K562 (cell line): ENCODE measurements at regions not wholly inside any gene's neighbourhood (a gene's known extent, or its start where the extent isn't known, plus 50 kb on each side); places are given as distances from the start of the nearest gene placed in this dataset.

ENCODE experiments used
- ATAC-seq: fragments of 200-7000 bp; cut with Tn5 transposase; 3 replicates; pipeline ENCODE4 v1.9.1; 2020; ENCODE audit warnings: moderate library complexity
- BruUV-seq: library from RNA; stranded (reverse); fragments of 400-500 nt; replicated peaks from 2 replicates; lab custom pipeline; 2021; lab: Mats Ljungman, UMichigan
- CTCF ChIA-PET: fragments of 300-600 bp; formaldehyde crosslinking; extraction: SDS; loops from one replicate; lab custom pipeline; 2021; ENCODE audit warnings: low intra/inter-chr PET ratio; lab: Yijun Ruan, JAX
- POLR2A ChIA-PET: fragments of 300-600, 350-650 bp; sonication (Branson Sonifier 250); formaldehyde crosslinking; extraction: SDS; loops from one replicate; lab custom pipeline; 2021; ENCODE audit warnings: antibody characterized with exemption, inconsistent platforms; lab: Yijun Ruan, JAX
- DNase-seq, 4 experiments: peaks; one replicate each; pipeline versions ENCODE4 v3.0.0 to v3.0.0-alpha.2; 2011 to 2018; ENCODE audit warnings: low spot score in 3 of 4, mixed read lengths in 3 of 4; ENCODE audit errors: extremely low read depth in 1 of 4
- FAIRE-seq: peaks from 2 replicates; lab custom pipeline; 2011; peaks lifted over from hg19 to GRCh38; lab: Jason Lieb, UNC
- H2AFZ ChIP-seq: 2 replicates; pipeline ENCODE4 v1.6.0; 2011; ENCODE audit warnings: low read depth, low read length, control low read depth, inconsistent platforms
- H3K27ac ChIP-seq: fragments of 200-600 bp; 3 replicates; pipeline ENCODE4 v1.8.0; 2011; ENCODE audit warnings: low read depth, mild to moderate bottlenecking, control low read depth, inconsistent platforms, low read length, moderate library complexity, mixed read lengths; ENCODE audit errors: extremely low read depth
- H3K27me3 ChIP-seq, 2 experiments: fragments of 300-600 bp in 1 of 2; 2 replicates in 1 of 2; 3 replicates in 1 of 2; pipeline versions ENCODE4 v1.6.0 to v1.8.0; 2011; ENCODE audit warnings: inconsistent platforms in 2 of 2, low read length in 2 of 2, mild to moderate bottlenecking in 1 of 2, mixed read lengths in 1 of 2, moderate library complexity in 1 of 2; ENCODE audit not compliant: control insufficient read depth in 2 of 2, insufficient read depth in 2 of 2
- H3K36me3 ChIP-seq: fragments of 300-600 bp; 3 replicates; pipeline ENCODE4 v1.8.0; 2011; ENCODE audit warnings: mild to moderate bottlenecking, low read length, inconsistent platforms; ENCODE audit not compliant: control insufficient read depth, insufficient read depth
- H3K4me1 ChIP-seq, 2 experiments: fragments of 200-600 bp in 1 of 2; replicated peaks in 1 of 2; 2 replicates in 1 of 2; 3 replicates in 1 of 2; pipeline versions ENCODE4 v1.5.1 to v1.8.0; 2011; ENCODE audit warnings: inconsistent platforms in 2 of 2, low read length in 2 of 2, mild to moderate bottlenecking in 1 of 2, mixed read lengths in 1 of 2, moderate library complexity in 1 of 2; ENCODE audit not compliant: control insufficient read depth in 2 of 2, insufficient read depth in 2 of 2
- H3K4me2 ChIP-seq: 2 replicates; pipeline ENCODE4 v1.6.1; 2011; ENCODE audit warnings: low read length, control low read depth, inconsistent platforms, mixed read lengths; ENCODE audit not compliant: insufficient read depth
- H3K4me3 ChIP-seq: fragments of 200-600 bp; sonication (generic), shearing (Covaris generic); 2 replicates; pipeline ENCODE4 v1.5.1; 2016; ENCODE audit warnings: control low read depth, inconsistent platforms
- H3K79me2 ChIP-seq: fragments of 200-600 bp; 3 replicates; pipeline ENCODE4 v1.8.0; 2011; ENCODE audit warnings: low read length, inconsistent platforms; ENCODE audit not compliant: control insufficient read depth, insufficient read depth
- H3K9ac ChIP-seq, 2 experiments: 2 replicates each; pipeline versions ENCODE4 v1.6.0 to v1.6.1; 2011; ENCODE audit warnings: low read depth in 2 of 2, low read length in 2 of 2, control low read depth in 1 of 2, inconsistent platforms in 1 of 2, mild to moderate bottlenecking in 1 of 2, mixed read lengths in 1 of 2; ENCODE audit not compliant: insufficient read depth in 1 of 2
- H3K9me1 ChIP-seq: one replicate; pipeline ENCODE4 v1.6.0; 2011; ENCODE audit warnings: inconsistent platforms, mild to moderate bottlenecking, low read length, moderate library complexity; ENCODE audit not compliant: control insufficient read depth, insufficient read depth
- H3K9me3 ChIP-seq: replicated peaks from 2 replicates; pipeline ENCODE4 v1.5.1; 2011; ENCODE audit warnings: low read depth, low read length, inconsistent platforms; ENCODE audit not compliant: control insufficient read depth, insufficient read depth
- H4K20me1 ChIP-seq: replicated peaks from 2 replicates; pipeline ENCODE4 v1.6.1; 2011; ENCODE audit warnings: low read length, inconsistent platforms, mixed read lengths; ENCODE audit not compliant: control insufficient read depth, insufficient read depth
- ASH1L ChIP-seq: fragments of 450-650 bp; IDR thresholded peaks from 2 replicates; pipeline ENCODE4 v1.6.1; 2018; ENCODE audit warnings: borderline replicate concordance, mild to moderate bottlenecking, low read depth; ENCODE audit not compliant: partially characterized antibody
- BCL6 ChIP-seq: fragments of 250-450 bp; sonication (Bioruptor Pico); IDR thresholded peaks from 2 replicates; pipeline ENCODE4 v1.4.0; 2020
- CREB3L1 ChIP-seq: fragments of 450-650 bp; IDR thresholded peaks from 2 replicates; pipeline ENCODE4 v1.6.1; 2014; ENCODE audit warnings: low read depth, mild to moderate bottlenecking, moderate library complexity, borderline replicate concordance
- HMGXB4 ChIP-seq: sonication (generic); formaldehyde crosslinking; IDR thresholded peaks from 2 replicates; pipeline ENCODE4 v1.8.1; 2023; ENCODE audit warnings: mild to moderate bottlenecking, missing genetic modification reagents
- MCM7 ChIP-seq, 2 experiments: fragments of 450-650 bp; IDR thresholded peaks; 2 replicates each; pipeline ENCODE4 v1.6.1; 2016 to 2018
- RAD21 ChIP-seq, 2 experiments: fragments of 250-450 bp in 1 of 2; fragments of 450-650 bp in 1 of 2; sonication (Bioruptor Pico) in 1 of 2; formaldehyde crosslinking in 1 of 2; IDR thresholded peaks in 1 of 2; conservative IDR thresholded peaks in 1 of 2; 2 replicates each; pipeline versions ENCODE4 v1.4.0 to v1.8.0; 2020 to 2022; ENCODE audit warnings: mild to moderate bottlenecking in 2 of 2, moderate library complexity in 1 of 2
- RBM14 ChIP-seq: fragments of 200-400 bp; formaldehyde crosslinking; IDR thresholded peaks from 2 replicates; pipeline ENCODE4 v1.6.1; 2018; ENCODE audit warnings: low read depth, mild to moderate bottlenecking, low read length, moderate library complexity, borderline replicate concordance; ENCODE audit not compliant: insufficient read depth
- SMARCE1 ChIP-seq: fragments of 450-650 bp; IDR thresholded peaks from 2 replicates; pipeline ENCODE4 v1.7.1; 2016; ENCODE audit warnings: mild to moderate bottlenecking
- SNAPC5 ChIP-seq: fragments of 250-450 bp; sonication (Bioruptor Pico); IDR thresholded peaks from 2 replicates; pipeline ENCODE4 v1.8.0; 2021; ENCODE audit warnings: moderate library complexity, mild to moderate bottlenecking, inconsistent platforms
- STAG1 ChIP-seq: sonication (generic); formaldehyde crosslinking; IDR thresholded peaks from 2 replicates; pipeline ENCODE4 v1.5.0; 2020; ENCODE audit warnings: missing genetic modification reagents, borderline replicate concordance
- USF1 ChIP-seq: sonication (generic); formaldehyde crosslinking; IDR thresholded peaks from 2 replicates; pipeline ENCODE4 v1.9.0; 2022; ENCODE audit warnings: mild to moderate bottlenecking, missing genetic modification reagents
- YBX1 ChIP-seq: fragments of 450-650 bp; IDR thresholded peaks from 2 replicates; pipeline ENCODE4 v1.7.1; 2016; ENCODE audit warnings: mild to moderate bottlenecking
- ZBTB34 ChIP-seq: fragments of 250-450 bp; sonication (Bioruptor Pico); IDR thresholded peaks from 2 replicates; pipeline ENCODE4 v1.8.0; 2021; ENCODE audit warnings: mild to moderate bottlenecking, moderate library complexity
- ZBTB43 ChIP-seq: sonication (generic); formaldehyde crosslinking; IDR thresholded peaks from 2 replicates; pipeline ENCODE4 v1.8.0; 2023; ENCODE audit warnings: mild to moderate bottlenecking, missing genetic modification reagents
- ZNF79 ChIP-seq: fragments of 250-450 bp; sonication (Bioruptor Pico); IDR thresholded peaks from 2 replicates; pipeline ENCODE4 v1.4.0; 2020; ENCODE audit warnings: low read depth, mild to moderate bottlenecking, moderate library complexity
- WGBS: fragments of 100-300 bp; shearing (Covaris generic); methylation state at CpG from one replicate; pipeline ENCODE4 v1.1.6; 2016; ENCODE audit warnings: low coverage, mixed read lengths; ENCODE audit not compliant: insufficient coverage; ENCODE audit errors: missing lambda C conversion rate; 5-methylcytosine and 5-hydroxymethylcytosine counted together
- in situ Hi-C: fragments of 300-500 bp; cut with MboI; formaldehyde crosslinking; loops from 4 replicates; pipeline ENCODE4 v1.15.0; 2018; ENCODE audit warnings: inconsistent platforms, mixed read lengths
- intact Hi-C: fragments of 100-400 bp; cut with micrococcal nuclease; formaldehyde crosslinking; loops from 2 replicates; pipeline ENCODE4 v1.14.2; 2022

GRCh38 chr3:24048843-24049242, 103.8 kb downstream of the NR1D2 start:
- in situ Hi-C loops (loop anchor here (25.0 kb wide), 1 partner anchor 837 kb away; the partner anchor contains the start of gene UBE2E2), intact Hi-C loops (no loop called here)
- Histone ChIP-seq H3K9me1 (no peaks in the 10 kb centered on the region), H4K20me1 (no peaks in the 10 kb centered on the region), H3K79me2 (no peaks in the 10 kb centered on the region), H3K9ac (no peak overlapping the region), H3K4me1 (no peaks in the 10 kb centered on the region), H2AFZ (no peak overlapping the region), H3K36me3 (no peaks in the 10 kb centered on the region), H3K4me2 (no peak overlapping the region), H3K4me3 (no peak overlapping the region), H3K27ac (no peak overlapping the region), H3K27me3 (no peaks in the 10 kb centered on the region; a peak in 1 of 5 replicates), H3K9me3 (no peaks in the 10 kb centered on the region)
- ChIA-PET CTCF (no interaction called here), POLR2A (no interaction called here)
- BruUV-seq, result no TSS peak
- TF ChIP-seq ASH1L (no peak), ZBTB43 (CRISPR knock-in tag) (no peak), RBM14 (no peak), SMARCE1 (no peak), ZNF79 (CRISPR knock-in tag) (no peak), BCL6 (CRISPR knock-in tag) (no peak), STAG1 (no peak), YBX1 (no peak), USF1 (CRISPR knock-in tag) (no peak), RAD21 (CRISPR knock-in tag; conservative IDR thresholded peaks at IDR 0.05 in 1 of 2, IDR thresholded peaks at IDR 0.05 in 1 of 2) (no peak), SNAPC5 (CRISPR knock-in tag) (no peak), CREB3L1 (no peak), MCM7 (IDR thresholded peaks at IDR 0.05) (no peak), ZBTB34 (CRISPR knock-in tag) (no peak), HMGXB4 (CRISPR knock-in tag) (no peak)
- WGBS, result 0% methylated on average over 1 of the region's 1 CpG
- ATAC-seq (no peak), FAIRE-seq (no peak), DNase-seq (no peak)
